OCI-LY1 (cell line): ENCODE measurements at regions not wholly inside any gene's neighbourhood (a gene's known extent, or its start where the extent isn't known, plus 50 kb on each side); places are given as distances from the start of the nearest gene placed in this dataset.

Source experiments
- H2AFZ ChIP-seq: fragments of 200-600 bp; sonication (generic), shearing (Covaris generic); 2 replicates; pipeline ENCODE4 v1.6.0; 2014; ENCODE audit warnings: antibody characterized with exemption, mild to moderate bottlenecking, low read length
- H3F3A ChIP-seq: fragments of 200-600 bp; sonication (generic), shearing (Covaris generic); 2 replicates; pipeline ENCODE4 v1.6.0; 2014; ENCODE audit warnings: mild to moderate bottlenecking, antibody characterized with exemption, low read length, moderate library complexity; ENCODE audit not compliant: insufficient read depth
- H3K27ac ChIP-seq: fragments of 200-600 bp; sonication (generic); 2 replicates; pipeline ENCODE4 v1.5.1; 2014; ENCODE audit warnings: low read length, mixed run types, mild to moderate bottlenecking, low read depth; ENCODE audit not compliant: poor library complexity, severe bottlenecking
- H3K27me3 ChIP-seq: fragments of 200-600 bp; sonication (generic); 2 replicates; pipeline ENCODE4 v1.6.0; 2014; ENCODE audit warnings: antibody characterized with exemption, mild to moderate bottlenecking, low read length, moderate library complexity; ENCODE audit not compliant: insufficient read depth
- H3K36me3 ChIP-seq: fragments of 200-600 bp; sonication (generic); 2 replicates; pipeline ENCODE4 v1.6.1; 2014; ENCODE audit warnings: mild to moderate bottlenecking, antibody characterized with exemption, low read length, moderate library complexity, mixed read lengths; ENCODE audit not compliant: insufficient read depth
- H3K4me1 ChIP-seq: fragments of 200-600 bp; sonication (generic); 2 replicates; pipeline ENCODE4 v1.5.1; 2014; ENCODE audit warnings: mild to moderate bottlenecking, low read length, moderate library complexity; ENCODE audit not compliant: insufficient read depth, severe bottlenecking
- H3K4me2 ChIP-seq: fragments of 200-600 bp; sonication (generic), shearing (Covaris generic); 2 replicates; pipeline ENCODE4 v1.6.1; 2014; ENCODE audit warnings: low read length
- H3K4me3 ChIP-seq: fragments of 200-600 bp; sonication (generic); 2 replicates; pipeline ENCODE4 v1.5.1; 2014; ENCODE audit warnings: low read length, low read depth, mild to moderate bottlenecking, mixed read lengths; ENCODE audit not compliant: poor library complexity, severe bottlenecking
- H3K79me2 ChIP-seq: fragments of 200-600 bp; shearing (Covaris generic); 2 replicates; pipeline ENCODE4 v1.6.1; 2016; ENCODE audit warnings: mixed run types, low read length, mixed read lengths; ENCODE audit not compliant: insufficient read depth
- H3K9ac ChIP-seq: fragments of 200-600 bp; sonication (generic), shearing (Covaris generic); 2 replicates; pipeline ENCODE4 v1.6.1; 2014; ENCODE audit warnings: mild to moderate bottlenecking, low read length, mixed read lengths
- H3K9me2 ChIP-seq: fragments of 200-600 bp; sonication (generic), shearing (Covaris generic); 2 replicates; pipeline ENCODE4 v1.6.1; 2014; ENCODE audit warnings: low read depth, mild to moderate bottlenecking, low read length, mixed read lengths
- H3K9me3 ChIP-seq: fragments of 200-600 bp; shearing (Covaris generic); 2 replicates; pipeline ENCODE4 v1.6.1; 2014; ENCODE audit warnings: low read length, mixed read lengths
- H4K20me1 ChIP-seq: fragments of 200-600 bp; sonication (generic), shearing (Covaris generic); 2 replicates; pipeline ENCODE4 v1.6.0; 2016; ENCODE audit warnings: mild to moderate bottlenecking, low read length; ENCODE audit not compliant: insufficient read depth
- EZH2 ChIP-seq: fragments of 200-600 bp; sonication (generic), shearing (Covaris generic); IDR thresholded peaks from 2 replicates; pipeline ENCODE4 v1.8.0; 2017; ENCODE audit warnings: borderline replicate concordance, mixed run types, mild to moderate bottlenecking, antibody characterized with exemption, low read length, moderate library complexity, mixed read lengths
- TF ChIP-seq, protein P1 (sequence below): fragments of 200-600 bp; sonication (generic), shearing (Covaris generic); IDR thresholded peaks from 2 replicates; pipeline ENCODE4 v1.5.1; 2017; ENCODE audit warnings: mild to moderate bottlenecking, antibody characterized with exemption, low read length, moderate library complexity, mixed read lengths

GRCh38 chr10:4498711-4499251, 327.2 kb upstream of the AKR1E2 start:
- no peaks in the 10 kb centered on the region for H3K9me2 ChIP-seq
- no peak overlapping the region for H3K9ac ChIP-seq
- no peak overlapping the region for H3K4me2 ChIP-seq
- H3K27me3 ChIP-seq, result no peaks in the 10 kb centered on the region
- H3K4me3 ChIP-seq, result no peak overlapping the region
- H3K36me3 ChIP-seq, result no peaks in the 10 kb centered on the region
- H3K4me1 ChIP-seq, result no peaks in the 10 kb centered on the region
- H2AFZ ChIP-seq, result no peak overlapping the region
- no peaks in the 10 kb centered on the region for H3K9me3 ChIP-seq
- no peak overlapping the region for H3K27ac ChIP-seq
- H4K20me1 ChIP-seq, result no peaks in the 10 kb centered on the region
- TF ChIP-seq, protein P1, sequence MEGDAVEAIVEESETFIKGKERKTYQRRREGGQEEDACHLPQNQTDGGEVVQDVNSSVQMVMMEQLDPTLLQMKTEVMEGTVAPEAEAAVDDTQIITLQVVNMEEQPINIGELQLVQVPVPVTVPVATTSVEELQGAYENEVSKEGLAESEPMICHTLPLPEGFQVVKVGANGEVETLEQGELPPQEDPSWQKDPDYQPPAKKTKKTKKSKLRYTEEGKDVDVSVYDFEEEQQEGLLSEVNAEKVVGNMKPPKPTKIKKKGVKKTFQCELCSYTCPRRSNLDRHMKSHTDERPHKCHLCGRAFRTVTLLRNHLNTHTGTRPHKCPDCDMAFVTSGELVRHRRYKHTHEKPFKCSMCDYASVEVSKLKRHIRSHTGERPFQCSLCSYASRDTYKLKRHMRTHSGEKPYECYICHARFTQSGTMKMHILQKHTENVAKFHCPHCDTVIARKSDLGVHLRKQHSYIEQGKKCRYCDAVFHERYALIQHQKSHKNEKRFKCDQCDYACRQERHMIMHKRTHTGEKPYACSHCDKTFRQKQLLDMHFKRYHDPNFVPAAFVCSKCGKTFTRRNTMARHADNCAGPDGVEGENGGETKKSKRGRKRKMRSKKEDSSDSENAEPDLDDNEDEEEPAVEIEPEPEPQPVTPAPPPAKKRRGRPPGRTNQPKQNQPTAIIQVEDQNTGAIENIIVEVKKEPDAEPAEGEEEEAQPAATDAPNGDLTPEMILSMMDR, result no peak
- TF ChIP-seq EZH2, result no peak
- H3K79me2 ChIP-seq, result no peaks in the 10 kb centered on the region
- H3F3A ChIP-seq, result no peaks in the 10 kb centered on the region

DNA sequence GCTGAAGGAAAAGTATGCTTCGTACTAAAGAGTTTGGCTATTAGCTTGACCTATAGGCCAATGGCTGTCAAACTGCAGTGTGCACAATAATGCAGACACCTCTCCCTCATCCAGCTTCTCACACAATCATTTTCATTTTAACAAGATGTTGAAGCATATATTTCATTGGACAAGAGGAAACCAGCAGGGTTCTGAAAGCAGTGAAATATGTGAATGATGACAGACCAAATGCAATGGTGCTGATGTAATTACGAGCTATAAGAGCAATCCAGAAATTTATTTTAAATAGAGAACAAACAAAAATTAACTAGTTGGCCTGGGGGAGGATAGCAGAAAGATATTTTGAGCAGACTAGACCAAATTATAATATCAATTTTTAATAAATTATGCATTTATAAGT, 331.5 kb upstream of the AKR1E2 start:
- Histone ChIP-seq H3K36me3 (no peaks in the 10 kb centered on the region), H3K4me2 (no peak overlapping the region), H3K9me2 (no peaks in the 10 kb centered on the region), H3K27ac (no peak overlapping the region), H3K4me1 (no peaks in the 10 kb centered on the region), H3K27me3 (no peaks in the 10 kb centered on the region), H3F3A (no peaks in the 10 kb centered on the region), H3K9ac (no peak overlapping the region), H2AFZ (no peak overlapping the region), H3K4me3 (no peak overlapping the region), H4K20me1 (no peaks in the 10 kb centered on the region), H3K9me3 (no peaks in the 10 kb centered on the region), H3K79me2 (no peaks in the 10 kb centered on the region)
- no peak for TF ChIP-seq EZH2
- TF ChIP-seq, protein P1, result no peak

DNA sequence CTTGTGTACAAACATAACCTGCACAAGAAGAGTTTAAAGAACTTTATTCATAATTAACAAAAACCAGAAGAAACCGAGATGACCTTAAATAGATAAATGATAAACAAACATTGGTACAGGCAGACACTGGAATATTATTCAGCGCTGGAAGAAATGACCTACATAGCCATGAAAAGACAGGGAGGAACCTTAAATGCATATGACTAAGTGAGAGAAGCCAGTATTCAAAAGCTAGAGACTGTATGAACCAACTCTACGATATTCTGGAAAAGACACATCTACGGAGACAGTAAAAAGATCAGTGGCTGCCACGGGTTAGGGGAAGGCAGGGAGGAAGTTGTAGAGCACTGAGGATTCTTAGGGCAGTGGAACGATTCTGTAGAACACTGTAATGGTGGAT, 333.8 kb upstream of the AKR1E2 start:
- no peaks in the 10 kb centered on the region for H3K4me1 ChIP-seq
- no peak overlapping the region for H3K9ac ChIP-seq
- H3K79me2 ChIP-seq, result no peaks in the 10 kb centered on the region
- no peaks in the 10 kb centered on the region for H3K27me3 ChIP-seq
- no peak overlapping the region for H3K4me2 ChIP-seq
- H3K9me3 ChIP-seq, result no peaks in the 10 kb centered on the region
- TF ChIP-seq, protein P1, result no peak
- TF ChIP-seq EZH2, result no peak
- H4K20me1 ChIP-seq, result no peaks in the 10 kb centered on the region
- no peak overlapping the region for H3K4me3 ChIP-seq
- H2AFZ ChIP-seq, result no peak overlapping the region
- no peaks in the 10 kb centered on the region for H3K9me2 ChIP-seq
- H3K27ac ChIP-seq, result no peak overlapping the region
- no peaks in the 10 kb centered on the region for H3K36me3 ChIP-seq
- no peaks in the 10 kb centered on the region for H3F3A ChIP-seq
